Activated CD4-positive, CD25-positive, alpha-beta regulatory T cell treated with anti-CD3 and anti-CD28 coated beads, Interleukin-2, amount 50 U/mL, for 24 hours (primary cell): ENCODE measurements at regions not wholly inside any gene's neighbourhood (a gene's known extent, or its start where the extent isn't known, plus 50 kb on each side); places are given as distances from the start of the nearest gene placed in this dataset.

ENCODE experiments used
- ATAC-seq, 2 donors: fragments of 150-1000 bp; cut with Tn5 transposase; one replicate each; pipeline ENCODE4 v1.10.0; 2021; ENCODE audit warnings: mild to moderate bottlenecking in 1 of 2, moderate library complexity in 1 of 2

DNA sequence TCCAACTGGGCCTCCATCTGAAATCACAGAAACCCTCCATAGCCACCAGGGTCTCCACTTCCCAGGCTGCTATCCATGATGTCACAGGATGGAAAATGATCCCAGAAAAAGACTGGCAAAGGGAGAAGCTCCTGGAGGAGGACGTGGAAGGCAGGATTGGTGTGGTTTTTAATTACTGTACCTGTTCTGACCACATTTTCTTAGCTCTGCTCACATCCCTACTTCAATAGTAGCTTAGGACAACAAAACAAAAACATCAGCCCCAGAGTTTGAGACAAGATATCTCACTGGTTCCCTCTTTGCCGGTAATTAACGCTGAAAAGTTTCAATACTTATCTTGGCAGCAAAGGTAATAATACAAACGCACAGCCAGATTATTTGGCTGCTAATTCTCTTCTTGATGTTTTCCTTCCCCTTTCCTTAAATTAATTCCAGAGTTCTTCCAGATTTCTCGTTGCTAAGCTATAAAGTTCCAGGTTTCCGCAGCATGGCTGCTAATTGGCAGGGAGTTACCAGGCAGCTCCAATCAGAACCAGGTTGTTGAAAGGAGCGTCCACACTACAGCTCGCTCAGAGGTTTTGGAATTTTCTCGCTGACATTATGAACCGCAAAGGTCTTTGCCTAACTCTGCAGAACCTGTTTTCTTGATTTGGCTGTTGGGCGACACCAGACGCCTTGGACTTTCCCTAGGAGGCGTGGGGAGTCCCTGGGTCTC is 263.4 kb downstream of the MRTFB start:
- ATAC-seq: no peak

- no peak for ATAC-seq
Measured at GRCh38 chr16:14333361-14333760, 262.2 kb downstream of the MRTFB start.

DNA sequence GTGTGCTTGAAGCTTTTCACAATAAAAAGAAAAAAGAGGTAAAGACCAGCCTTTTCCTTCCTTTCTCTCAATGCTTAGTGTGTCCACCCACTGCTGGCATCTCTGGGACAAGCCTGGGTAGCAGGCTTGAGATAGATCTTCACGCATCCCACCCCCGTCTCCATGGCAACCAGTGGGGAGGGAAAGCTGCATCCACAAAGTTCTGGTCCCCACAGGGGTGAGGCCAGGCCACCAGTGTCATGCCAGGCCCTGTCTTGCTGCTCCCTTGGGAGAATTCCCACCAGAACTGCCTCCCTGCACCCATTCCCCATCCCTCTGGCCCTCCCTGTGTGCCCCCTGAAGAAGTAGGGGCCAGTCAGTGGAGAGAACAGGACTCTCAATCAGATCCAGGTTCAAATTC is 259.9 kb downstream of the MRTFB start:
- ATAC-seq: no peak

DNA sequence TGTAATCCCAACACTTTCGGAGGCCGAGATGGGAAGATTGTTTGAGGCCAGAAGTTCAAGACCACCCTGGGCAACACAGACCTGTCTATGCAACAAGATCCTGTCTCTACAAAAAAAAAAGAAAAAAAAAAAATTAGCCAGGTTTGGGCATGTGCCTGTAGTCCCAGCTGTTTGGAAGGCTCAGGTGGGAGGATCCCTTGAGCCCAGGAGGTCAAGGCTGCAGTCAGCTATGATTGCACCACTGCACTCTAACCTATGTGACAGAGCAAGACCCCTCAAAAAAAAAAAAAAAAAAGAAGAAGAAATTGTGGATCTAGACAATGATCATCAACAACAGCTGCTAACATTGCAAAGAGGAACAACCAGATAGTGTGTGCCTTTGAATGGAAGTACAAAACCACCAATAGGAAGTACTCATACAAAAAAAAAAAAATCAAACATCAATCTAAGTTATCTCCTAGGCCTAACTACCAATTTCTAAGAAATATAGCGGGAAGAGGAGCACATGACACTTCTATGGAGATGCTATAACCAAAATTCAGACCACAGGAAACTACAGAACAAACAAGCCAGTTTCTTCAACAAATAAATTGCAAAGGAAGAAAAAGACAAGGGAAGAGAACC is 258.7 kb downstream of the MRTFB start:
- no peak for ATAC-seq

GRCh38 chr16:14325502-14326401 is 254.6 kb downstream of the MRTFB start:
- ATAC-seq: no peak

DNA sequence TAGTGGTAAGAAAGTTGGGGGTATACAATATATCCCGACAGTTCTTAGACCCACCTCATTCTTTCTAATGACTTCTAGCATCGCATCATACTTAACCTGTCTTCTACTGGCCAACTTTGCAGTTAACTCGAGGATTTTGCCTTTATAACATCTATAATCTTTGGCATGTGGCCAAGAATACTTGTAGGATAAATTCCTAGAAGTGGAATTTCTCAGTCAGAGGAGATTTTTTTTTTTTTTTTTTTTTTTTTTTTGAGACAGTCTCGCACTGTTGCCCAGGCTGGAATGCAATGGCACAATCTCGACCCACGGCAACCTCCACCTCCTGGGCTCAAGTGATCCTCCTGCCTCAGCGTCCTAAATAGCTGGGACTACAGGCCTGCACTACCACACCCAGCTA is 253.5 kb downstream of the MRTFB start:
- ATAC-seq: no peak

GRCh38 chr16:14322186-14322585 is 251.1 kb downstream of the MRTFB start:
- ATAC-seq: no peak

GRCh38 chr16:14321542-14321941 is 250.4 kb downstream of the MRTFB start:
- no peak for ATAC-seq

DNA sequence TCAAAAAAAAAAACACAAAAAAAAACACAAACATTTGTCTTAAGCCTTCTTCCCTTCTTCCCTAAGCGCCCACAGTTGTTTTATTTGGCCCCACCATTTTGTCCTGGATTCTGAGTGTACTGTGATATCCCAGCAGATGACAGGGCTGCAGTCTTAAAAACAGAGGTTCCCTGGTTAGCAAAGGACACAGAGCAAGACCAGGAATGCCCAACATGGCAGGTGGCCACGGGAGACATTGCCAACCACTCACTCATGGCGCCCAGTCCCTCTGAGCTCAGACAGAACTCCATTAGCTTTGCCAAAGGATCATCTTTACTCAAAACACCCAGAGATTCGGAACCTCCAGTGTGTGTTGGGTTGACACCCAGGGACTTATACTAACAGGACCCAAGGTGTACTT is 249.3 kb downstream of the MRTFB start:
- ATAC-seq: no peak
